Small intestine (tissue), 7 donors: ENCODE measurements at regions not wholly inside any gene's neighbourhood (a gene's known extent, or its start where the extent isn't known, plus 50 kb on each side); places are given as distances from the start of the nearest gene placed in this dataset.
"Not testable (repeated sequence)": the region's sequence is repeated elsewhere in the genome, so short reads cannot be mapped to it uniquely, and the experiment has no call there.

Experiments used
- DNase-seq, 2 donors: peaks; one replicate each; pipeline versions ENCODE4 v3.0.0 to v3.0.0-alpha.2; 2013
- FAIRE-seq: peaks from 2 replicates; lab custom pipeline; 2012; peaks lifted over from hg19 to GRCh38; lab: Jason Lieb, UNC
- H3K27ac ChIP-seq, 3 donors: one replicate each; pipeline ENCODE4 v1.5.1; 2013; ENCODE audit warnings: low read length in 2 of 3, mild to moderate bottlenecking in 2 of 3, control low read depth in 1 of 3, inconsistent platforms in 1 of 3, low read depth in 1 of 3, moderate library complexity in 1 of 3
- H3K27me3 ChIP-seq, 3 donors: one replicate each; pipeline ENCODE4 v1.6.1; 2013; ENCODE audit warnings: low read length in 3 of 3, inconsistent platforms in 1 of 3; ENCODE audit not compliant: control insufficient read depth in 3 of 3, insufficient read depth in 3 of 3
- H3K36me3 ChIP-seq, 3 donors: one replicate each; pipeline ENCODE4 v1.6.1; 2013; ENCODE audit warnings: low read length in 3 of 3, inconsistent platforms in 1 of 3, low read depth in 1 of 3, mild to moderate bottlenecking in 1 of 3, moderate library complexity in 1 of 3; ENCODE audit not compliant: control insufficient read depth in 3 of 3, insufficient read depth in 2 of 3
- H3K4me1 ChIP-seq, 3 donors: one replicate each; pipeline ENCODE4 v1.6.1; 2013; ENCODE audit warnings: low read length in 2 of 3, inconsistent platforms in 1 of 3, low read depth in 1 of 3, mild to moderate bottlenecking in 1 of 3, moderate library complexity in 1 of 3; ENCODE audit not compliant: control insufficient read depth in 3 of 3, insufficient read depth in 2 of 3
- H3K4me3 ChIP-seq, 3 donors: one replicate each; pipeline ENCODE4 v1.5.1; 2013; ENCODE audit warnings: low read length in 3 of 3, control low read depth in 1 of 3, inconsistent platforms in 1 of 3, low read depth in 1 of 3, mild to moderate bottlenecking in 1 of 3, moderate library complexity in 1 of 3
- H3K9me3 ChIP-seq, 2 donors: one replicate each; pipeline ENCODE4 v1.6.1; 2013; ENCODE audit warnings: low read depth in 1 of 2, low read length in 1 of 2; ENCODE audit not compliant: control insufficient read depth in 2 of 2, insufficient read depth in 1 of 2
- WGBS, 3 donors: extraction: QIAGEN DNeasy Blood & Tissue Kit; methylation state at CpG; one replicate each; pipeline ENCODE4 v1.1.7; 2013; 5-methylcytosine and 5-hydroxymethylcytosine counted together
- donor health status: healthy with polysubstance abuse.
- donor health status: control.
- donor health status: control.
- donor health status: Bipolar disorder and iron deficiency.
- donor health status: healthy.

GRCh38 chr9:72458153-72458552, 63.3 kb upstream of the TMC1 start:
- no peak overlapping the region for H3K4me3 ChIP-seq
- no peaks in the 10 kb centered on the region for H3K9me3 ChIP-seq
- no peak overlapping the region for H3K27ac ChIP-seq
- no peaks in the 10 kb centered on the region for H3K27me3 ChIP-seq
- no peaks in the 10 kb centered on the region for H3K36me3 ChIP-seq
- DNase-seq (no peak), FAIRE-seq (no peak)
- H3K4me1 ChIP-seq, result peaks cover 0 to 25% (median 0%) of the 10 kb centered on the region in 3 donors

- peaks cover 0 to 23% (median 0%) of the 10 kb centered on the region in 3 donors for H3K4me1 ChIP-seq
Observed at GRCh38 chr9:72457366-72457765, 64.0 kb upstream of the TMC1 start.

GRCh38 chr9:72454871-72455491, 66.4 kb upstream of the TMC1 start:
- H3K27me3 ChIP-seq, result no peaks in the 10 kb centered on the region
- DNase-seq (peak; percentile 16 to 24), FAIRE-seq (no peak)
- H3K36me3 ChIP-seq, result no peaks in the 10 kb centered on the region
- H3K27ac ChIP-seq, result peak overlapping the region in 1 of 3 donors; percentile 17
- H3K4me1 ChIP-seq, result peaks cover 0 to 15% (median 0%) of the 10 kb centered on the region in 3 donors
- no peaks in the 10 kb centered on the region for H3K9me3 ChIP-seq
- 53 to 59% (median 56%) methylated on average over 2 of the region's 2 CpGs for WGBS, 3 donors
- H3K4me3 ChIP-seq, result no peak overlapping the region

More at GRCh38 chr9:72457366-72457765, 64.0 kb upstream of the TMC1 start:
- FAIRE-seq, result peak; percentile 71
- WGBS, 3 donors, result 80 to 88% (median 87%) methylated on average over 2 of the region's 2 CpGs
- Histone ChIP-seq H3K9me3 (no peaks in the 10 kb centered on the region), H3K4me3 (no peak overlapping the region), H3K36me3 (no peaks in the 10 kb centered on the region), H3K27ac (no peak overlapping the region), H3K27me3 (no peaks in the 10 kb centered on the region)
- DNase-seq, result no peak

- DNase-seq, result peak in 1 of 2 donors; percentile 43
- Histone ChIP-seq H3K4me3 (no peak overlapping the region), H3K27me3 (no peaks in the 10 kb centered on the region), H3K36me3 (no peaks in the 10 kb centered on the region), H3K27ac (no peak overlapping the region), H3K4me1 (peaks cover 0 to 9% (median 0%) of the 10 kb centered on the region in 3 donors), H3K9me3 (no peaks in the 10 kb centered on the region)
- WGBS, 3 donors, result 34 to 70% (median 52%) methylated on average over 3 of the region's 3 CpGs
- no peak for FAIRE-seq
Observed at GRCh38 chr9:72453797-72454196, 67.6 kb upstream of the TMC1 start.

- H3K9me3 ChIP-seq, DNase-seq, FAIRE-seq, H3K4me3 ChIP-seq, H3K36me3 ChIP-seq, H3K27ac ChIP-seq, H3K27me3 ChIP-seq, H3K4me1 ChIP-seq: not testable (repeated sequence)
- WGBS, 3 donors, result 86 to 93% (median 93%) methylated on average over 5 of the region's 5 CpGs
Observed at GRCh38 chr9:72446241-72446640, 75.2 kb upstream of the TMC1 start.

GRCh38 chr9:72445306-72445995, 76.0 kb upstream of the TMC1 start:
- Histone ChIP-seq H3K4me1 (peaks cover 0 to 9% (median 0%) of the 10 kb centered on the region in 3 donors), H3K4me3 (no peak overlapping the region), H3K27ac (no peak overlapping the region), H3K27me3 (no peaks in the 10 kb centered on the region), H3K36me3 (no peaks in the 10 kb centered on the region), H3K9me3 (no peaks in the 10 kb centered on the region)
- DNase-seq (no peak), FAIRE-seq (no peak)
- WGBS, 3 donors, result 82 to 90% (median 88%) methylated on average over 2 of the region's 2 CpGs

GRCh38 chr9:72444435-72444834, 77.0 kb upstream of the TMC1 start:
- Histone ChIP-seq H3K27me3 (no peaks in the 10 kb centered on the region), H3K9me3 (no peaks in the 10 kb centered on the region), H3K36me3 (no peaks in the 10 kb centered on the region), H3K4me3 (no peak overlapping the region), H3K27ac (no peak overlapping the region), H3K4me1 (peaks cover 0 to 9% (median 0%) of the 10 kb centered on the region in 3 donors)
- DNase-seq (no peak), FAIRE-seq (no peak)
- 80 to 84% (median 83%) methylated on average over 1 of the region's 1 CpG for WGBS, 3 donors

GRCh38 chr9:72443855-72444254, 77.6 kb upstream of the TMC1 start:
- H3K4me1 ChIP-seq, result peaks cover 0 to 9% (median 0%) of the 10 kb centered on the region in 3 donors
- H3K9me3 ChIP-seq, result no peaks in the 10 kb centered on the region
- no peaks in the 10 kb centered on the region for H3K27me3 ChIP-seq
- WGBS, 3 donors, result 73 to 92% (median 75%) methylated on average over 4 of the region's 4 CpGs
- H3K27ac ChIP-seq, result peak overlapping the region in 1 of 3 donors; percentile 23
- H3K36me3 ChIP-seq, result no peaks in the 10 kb centered on the region
- no peak overlapping the region for H3K4me3 ChIP-seq
- DNase-seq (no peak), FAIRE-seq (no peak)
